A673 (cell line): ENCODE measurements at regions not wholly inside any gene's neighbourhood (a gene's known extent, or its start where the extent isn't known, plus 50 kb on each side); places are given as distances from the start of the nearest gene placed in this dataset.
A peak's percentile ranks its signal among the peaks of the same experiment; 100 is the strongest.

ENCODE experiments used
- BruUV-seq: library from RNA; stranded (reverse); fragments of 400-500 nt; replicated peaks from 2 replicates; lab custom pipeline; 2021; lab: Mats Ljungman, UMichigan
- CTCF ChIA-PET: fragments of 300-600 bp; sonication (Branson Sonifier 250); formaldehyde crosslinking; loops from one replicate; lab custom pipeline; 2022; ENCODE audit warnings: antibody characterized with exemption; lab: Charles Lee
- POLR2A ChIA-PET: fragments of 300-600 bp; sonication (Branson Sonifier 250); formaldehyde crosslinking; loops from one replicate; lab custom pipeline; 2022; ENCODE audit warnings: antibody characterized with exemption; ENCODE audit not compliant: low non-redundant PET; lab: Charles Lee
- DNase-seq: peaks from one replicate; pipeline ENCODE4 v3.0.0-alpha.2; 2015; ENCODE audit warnings: low spot score
- H3K27ac ChIP-seq: fragments of 200-600 bp; sonication (generic); 2 replicates; pipeline ENCODE4 v1.5.1; 2016; ENCODE audit warnings: mixed run types, low read depth, mild to moderate bottlenecking, mixed read lengths, antibody characterized with exemption, low read length; ENCODE audit not compliant: poor library complexity, severe bottlenecking
- H3K27me3 ChIP-seq: fragments of 200-600 bp; sonication (generic); replicated peaks from 2 replicates; pipeline ENCODE4 v1.6.1; 2017; ENCODE audit warnings: mixed run types, low read depth, mild to moderate bottlenecking, mixed read lengths, antibody characterized with exemption, low read length; ENCODE audit not compliant: insufficient read depth, poor library complexity
- H3K36me3 ChIP-seq: fragments of 200-600 bp; sonication (generic); 2 replicates; pipeline ENCODE4 v1.6.1; 2016; ENCODE audit warnings: mixed run types, mild to moderate bottlenecking, mixed read lengths, antibody characterized with exemption, low read length; ENCODE audit not compliant: insufficient read depth, poor library complexity, severe bottlenecking
- H3K4me1 ChIP-seq: fragments of 200-600 bp; sonication (generic); 2 replicates; pipeline ENCODE4 v1.6.1; 2017; ENCODE audit warnings: mixed run types, mild to moderate bottlenecking, mixed read lengths, antibody characterized with exemption, low read length; ENCODE audit not compliant: insufficient read depth, poor library complexity, severe bottlenecking
- H3K4me3 ChIP-seq: fragments of 200-600 bp; sonication (generic); 2 replicates; pipeline ENCODE4 v1.5.1; 2016; ENCODE audit warnings: low read depth, mixed run types, mild to moderate bottlenecking, mixed read lengths, low read length; ENCODE audit not compliant: poor library complexity, severe bottlenecking
- H3K9me3 ChIP-seq: fragments of 200-600 bp; sonication (generic); 2 replicates; pipeline ENCODE4 v1.6.1; 2016; ENCODE audit warnings: mixed run types, low read depth, mild to moderate bottlenecking, mixed read lengths, antibody characterized with exemption, low read length; ENCODE audit not compliant: poor library complexity, severe bottlenecking
- CTCF ChIP-seq: fragments of 300-800, 200-600 bp; sonication (generic); conservative IDR thresholded peaks from 2 replicates; pipeline ENCODE4 v1.5.1; 2017; ENCODE audit warnings: low read depth, mild to moderate bottlenecking, antibody characterized with exemption, low read length, moderate library complexity, mixed read lengths
- EZH2 ChIP-seq: fragments of 200-600 bp; sonication (generic); IDR thresholded peaks from 2 replicates; pipeline ENCODE4 v1.6.1; 2017; ENCODE audit warnings: borderline replicate concordance, low read depth, mild to moderate bottlenecking, mixed read lengths, antibody characterized with exemption, low read length; ENCODE audit not compliant: poor library complexity, severe bottlenecking
- intact Hi-C: fragments of 100-400 bp; cut with micrococcal nuclease; formaldehyde crosslinking; loops from one replicate; pipeline ENCODE4 v1.10.0; 2022; ENCODE audit not compliant: unreplicated experiment

DNA sequence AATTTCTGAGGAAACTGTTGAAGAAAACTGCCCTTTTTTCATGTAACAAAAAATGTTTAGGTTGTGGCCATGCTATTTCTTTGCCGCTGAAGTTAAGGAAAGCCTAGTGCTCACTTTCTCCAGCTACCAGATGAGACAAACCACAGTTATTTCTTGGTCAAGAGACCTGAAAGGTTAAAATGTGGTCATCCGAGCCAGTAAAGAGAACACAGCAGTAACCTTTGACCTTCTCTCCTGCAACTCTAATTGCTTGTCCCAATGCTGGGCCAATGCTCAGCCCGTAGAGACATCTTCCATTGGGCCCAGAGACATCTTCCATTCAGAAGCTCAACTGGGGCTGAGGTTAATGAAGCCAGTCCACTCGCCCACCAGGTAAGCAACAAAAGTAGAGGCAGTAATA, 109.8 kb upstream of the CPSF6 start:
- Histone ChIP-seq H3K27me3 (peaks cover 4% of the 10 kb centered on the region), H3K4me3 (no peak overlapping the region), H3K9me3 (no peaks in the 10 kb centered on the region), H3K36me3 (no peaks in the 10 kb centered on the region), H3K27ac (no peak overlapping the region), H3K4me1 (no peaks in the 10 kb centered on the region)
- no TSS peak for BruUV-seq
- ChIA-PET POLR2A (no interaction called here), CTCF (no interaction called here)
- TF ChIP-seq CTCF (no peak), EZH2 (no peak)
- DNase-seq, result no peak
- intact Hi-C loops, result no loop called here

GRCh38 chr12:69130064-69130463, 109.3 kb upstream of the CPSF6 start:
- DNase-seq, result no peak
- Histone ChIP-seq H3K9me3 (no peaks in the 10 kb centered on the region), H3K4me3 (no peak overlapping the region), H3K27ac (no peak overlapping the region), H3K36me3 (no peaks in the 10 kb centered on the region), H3K27me3 (peaks cover 4% of the 10 kb centered on the region), H3K4me1 (no peaks in the 10 kb centered on the region)
- ChIA-PET CTCF (no interaction called here), POLR2A (no interaction called here)
- intact Hi-C loops, result no loop called here
- TF ChIP-seq CTCF (peak; percentile 25; the same call in 1 of the 2 replicates), EZH2 (no peak)
- no TSS peak for BruUV-seq

GRCh38 chr12:69131077-69131476, 108.3 kb upstream of the CPSF6 start:
- BruUV-seq, result no TSS peak
- H3K27me3 ChIP-seq, result peaks cover 4% of the 10 kb centered on the region
- no peaks in the 10 kb centered on the region for H3K9me3 ChIP-seq
- ChIA-PET CTCF (no interaction called here), POLR2A (no interaction called here)
- intact Hi-C loops, result no loop called here
- no peaks in the 10 kb centered on the region for H3K4me1 ChIP-seq
- no peak overlapping the region for H3K4me3 ChIP-seq
- no peak for DNase-seq
- no peak for TF ChIP-seq EZH2
- TF ChIP-seq CTCF, result no peak
- no peak overlapping the region for H3K27ac ChIP-seq
- H3K36me3 ChIP-seq, result no peaks in the 10 kb centered on the region
